22Rv1 (cell line): ENCODE measurements at regions not wholly inside any gene's neighbourhood (a gene's known extent, or its start where the extent isn't known, plus 50 kb on each side); places are given as distances from the start of the nearest gene placed in this dataset.

Experiments used
- H3K27ac ChIP-seq: fragments of 450-650 bp; 2 replicates; pipeline ENCODE4 v1.5.1; 2017
- CTCF ChIP-seq: fragments of 450-650 bp; IDR thresholded peaks from 2 replicates; pipeline ENCODE4 v1.5.1; 2017; ENCODE audit warnings: mild to moderate bottlenecking
- ZFX ChIP-seq: fragments of 450-650 bp; IDR thresholded peaks from 2 replicates; pipeline ENCODE4 v1.6.1; 2017; ENCODE audit warnings: antibody characterized with exemption, borderline replicate concordance

GRCh38 chr5:143701493-143701892 is 110.5 kb upstream of the HMHB1 start:
- no peak overlapping the region for H3K27ac ChIP-seq
- no peak for TF ChIP-seq CTCF
- no peak for TF ChIP-seq ZFX

- no peak for TF ChIP-seq ZFX
- no peak for TF ChIP-seq CTCF
Observed at GRCh38 chr5:143700994-143701393, 111.0 kb upstream of the HMHB1 start.

GRCh38 chr5:143699121-143699520 is 112.8 kb upstream of the HMHB1 start:
- TF ChIP-seq CTCF = no peak
- no peak for TF ChIP-seq ZFX
- no peak overlapping the region for H3K27ac ChIP-seq

More at GRCh38 chr5:143700994-143701393, 111.0 kb upstream of the HMHB1 start:
- H3K27ac ChIP-seq = no peak overlapping the region

DNA sequence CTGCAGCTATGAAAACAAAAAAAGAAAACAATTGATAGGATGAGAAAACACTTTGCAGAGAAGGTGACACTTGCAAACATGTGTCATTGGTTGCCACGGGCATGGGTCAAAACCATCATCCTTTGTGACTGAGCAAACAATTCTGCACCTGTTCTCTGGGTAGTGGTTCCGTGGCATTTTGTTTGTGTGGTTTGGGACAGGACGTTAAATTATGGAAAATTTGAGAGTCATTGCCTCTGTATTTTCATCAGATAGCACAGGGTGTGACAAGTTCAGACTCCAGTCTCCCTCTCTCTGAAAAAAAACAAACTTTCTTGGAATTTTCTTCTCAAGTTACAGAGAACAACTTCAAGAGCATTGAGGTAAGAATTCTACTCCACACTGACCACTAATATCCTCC is 113.4 kb upstream of the HMHB1 start:
- no peak overlapping the region for H3K27ac ChIP-seq
- no peak for TF ChIP-seq ZFX

- TF ChIP-seq ZFX (no peak), CTCF (no peak)
- no peak overlapping the region for H3K27ac ChIP-seq
Observed at GRCh38 chr5:143696921-143697320, 115.0 kb upstream of the HMHB1 start.

DNA sequence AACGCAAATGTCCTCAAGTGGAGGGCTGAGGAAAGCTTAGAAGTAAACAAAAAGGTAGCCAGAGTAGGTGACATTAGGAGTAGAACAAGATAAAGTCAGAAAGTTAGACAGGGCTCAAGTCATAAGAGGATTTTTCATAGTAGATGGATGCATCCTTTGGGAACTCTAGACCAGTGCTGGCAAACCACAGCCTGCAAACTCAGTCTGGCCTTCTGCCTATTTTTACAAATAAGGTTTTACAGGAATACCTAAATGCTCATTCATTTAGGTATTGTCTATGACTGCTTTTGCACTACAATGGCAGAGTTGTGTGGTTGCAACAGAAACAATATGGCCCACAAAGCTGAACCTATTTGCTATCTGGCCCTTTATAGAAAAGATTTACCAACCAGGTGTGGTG is 116.0 kb upstream of the HMHB1 start:
- TF ChIP-seq ZFX (no peak), CTCF (no peak)
- no peak overlapping the region for H3K27ac ChIP-seq

GRCh38 chr5:143695244-143695864 is 116.6 kb upstream of the HMHB1 start:
- TF ChIP-seq ZFX (no peak), CTCF (no peak)
- H3K27ac ChIP-seq = no peak overlapping the region

DNA sequence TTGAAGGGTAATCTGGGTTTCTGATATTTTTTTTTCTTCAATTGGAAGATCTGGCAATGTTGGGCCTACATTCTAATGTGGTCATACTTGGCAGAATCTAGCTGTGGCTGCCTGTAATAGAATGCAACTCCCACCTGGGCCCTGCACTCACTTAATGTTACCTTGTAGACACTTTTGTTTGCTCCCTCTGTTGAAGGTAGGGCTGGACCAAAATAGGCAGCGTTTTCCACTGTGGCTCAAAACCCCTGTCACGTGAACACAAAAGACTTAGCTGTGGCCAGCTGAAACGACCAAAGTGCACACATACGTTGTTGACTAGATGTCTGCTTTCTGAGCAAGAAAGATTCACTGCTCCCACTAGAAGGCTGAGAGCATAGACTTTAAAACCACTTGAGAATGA is 117.6 kb upstream of the HMHB1 start:
- TF ChIP-seq CTCF = no peak
- H3K27ac ChIP-seq = no peak overlapping the region
